VCaP (cell line): ENCODE measurements at regions not wholly inside any gene's neighbourhood (a gene's known extent, or its start where the extent isn't known, plus 50 kb on each side); places are given as distances from the start of the nearest gene placed in this dataset.

ENCODE experiments used
- H3K27ac ChIP-seq: fragments of 450-650 bp; 2 replicates; pipeline ENCODE4 v1.5.1; 2017
- TF ChIP-seq, protein P1 (sequence below): fragments of 450-650 bp; conservative IDR thresholded peaks from 2 replicates; pipeline ENCODE4 v1.5.1; 2017; ENCODE audit warnings: mild to moderate bottlenecking, moderate library complexity

DNA sequence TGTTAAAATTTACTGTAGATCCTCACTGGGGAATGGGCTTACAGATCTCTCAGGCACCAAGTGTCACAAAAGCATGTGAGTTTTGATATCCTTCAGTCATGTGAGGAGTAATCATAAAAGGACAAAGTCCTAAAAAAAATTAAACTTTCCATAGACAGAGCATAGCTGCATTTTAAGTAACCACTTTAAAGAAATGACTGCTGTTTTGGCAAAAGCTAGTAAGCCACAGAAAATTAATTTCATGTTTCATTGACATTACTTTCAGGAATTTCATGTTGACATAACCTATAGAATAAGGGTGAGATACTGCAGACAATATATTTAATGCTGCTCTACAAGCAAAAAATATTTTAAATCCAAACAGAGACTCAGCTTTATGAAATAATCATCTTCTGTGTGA lies 156.3 kb downstream of the LYPLAL1 start:
- no peak overlapping the region for H3K27ac ChIP-seq
- TF ChIP-seq, protein P1, sequence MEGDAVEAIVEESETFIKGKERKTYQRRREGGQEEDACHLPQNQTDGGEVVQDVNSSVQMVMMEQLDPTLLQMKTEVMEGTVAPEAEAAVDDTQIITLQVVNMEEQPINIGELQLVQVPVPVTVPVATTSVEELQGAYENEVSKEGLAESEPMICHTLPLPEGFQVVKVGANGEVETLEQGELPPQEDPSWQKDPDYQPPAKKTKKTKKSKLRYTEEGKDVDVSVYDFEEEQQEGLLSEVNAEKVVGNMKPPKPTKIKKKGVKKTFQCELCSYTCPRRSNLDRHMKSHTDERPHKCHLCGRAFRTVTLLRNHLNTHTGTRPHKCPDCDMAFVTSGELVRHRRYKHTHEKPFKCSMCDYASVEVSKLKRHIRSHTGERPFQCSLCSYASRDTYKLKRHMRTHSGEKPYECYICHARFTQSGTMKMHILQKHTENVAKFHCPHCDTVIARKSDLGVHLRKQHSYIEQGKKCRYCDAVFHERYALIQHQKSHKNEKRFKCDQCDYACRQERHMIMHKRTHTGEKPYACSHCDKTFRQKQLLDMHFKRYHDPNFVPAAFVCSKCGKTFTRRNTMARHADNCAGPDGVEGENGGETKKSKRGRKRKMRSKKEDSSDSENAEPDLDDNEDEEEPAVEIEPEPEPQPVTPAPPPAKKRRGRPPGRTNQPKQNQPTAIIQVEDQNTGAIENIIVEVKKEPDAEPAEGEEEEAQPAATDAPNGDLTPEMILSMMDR = no peak

DNA sequence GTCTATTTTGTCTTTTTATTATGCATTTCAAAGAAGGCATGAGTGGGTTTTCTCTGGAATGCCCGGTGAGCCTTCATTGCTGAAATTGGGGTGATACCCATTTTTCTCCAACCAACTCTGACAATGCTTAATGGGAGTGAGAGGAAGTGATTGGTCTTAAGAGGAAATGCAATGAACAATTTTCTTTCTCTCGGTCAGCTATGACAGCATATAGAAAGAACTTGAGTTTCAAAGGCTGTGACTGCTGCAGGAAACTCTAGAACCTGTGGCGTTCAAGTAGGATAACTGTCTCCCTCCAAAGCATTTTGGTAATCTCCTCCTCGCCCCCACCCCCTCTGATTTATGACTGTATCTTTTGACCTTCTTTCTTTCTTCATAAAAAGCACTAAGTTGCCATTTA lies 155.9 kb downstream of the LYPLAL1 start:
- TF ChIP-seq, protein P1 = no peak
- no peak overlapping the region for H3K27ac ChIP-seq

DNA sequence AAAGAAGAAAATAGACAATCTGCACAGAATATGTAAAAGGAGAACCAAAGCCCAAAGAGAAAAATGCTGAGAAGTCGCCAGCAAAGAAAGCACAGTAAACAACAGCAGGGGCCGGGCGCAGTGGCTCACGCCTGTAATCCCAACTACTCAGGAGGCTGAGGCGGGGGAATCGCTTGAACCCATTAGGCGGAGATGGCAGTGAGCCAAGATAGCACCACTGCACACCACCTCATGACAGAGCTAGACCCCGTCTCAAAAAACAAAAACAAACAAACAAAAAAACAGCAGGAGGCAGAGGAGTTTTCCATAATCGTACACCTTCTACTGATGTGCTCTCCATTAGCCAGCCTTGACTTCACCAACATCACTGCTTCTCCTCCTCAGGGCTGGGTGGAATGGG lies 153.2 kb downstream of the LYPLAL1 start:
- H3K27ac ChIP-seq = no peak overlapping the region
- TF ChIP-seq, protein P1 = no peak

DNA sequence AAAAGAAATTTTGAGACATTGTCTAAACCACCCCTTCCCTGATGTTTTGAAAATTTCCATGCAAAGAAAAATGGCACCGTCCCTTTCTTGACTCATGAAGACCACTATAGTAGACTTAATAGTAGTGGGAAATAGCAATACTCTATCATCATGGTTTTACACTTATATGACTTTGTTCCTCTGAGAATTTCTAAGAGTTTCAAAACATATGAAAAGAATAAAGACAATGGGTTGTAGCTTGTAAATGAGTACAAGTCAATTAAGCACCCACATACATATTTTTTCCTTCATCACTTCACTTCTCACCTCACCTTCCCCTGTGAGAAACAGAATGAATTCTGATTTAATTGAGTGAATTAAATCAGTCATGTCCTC lies 151.7 kb downstream of the LYPLAL1 start:
- no peak overlapping the region for H3K27ac ChIP-seq
- TF ChIP-seq, protein P1 = no peak

DNA sequence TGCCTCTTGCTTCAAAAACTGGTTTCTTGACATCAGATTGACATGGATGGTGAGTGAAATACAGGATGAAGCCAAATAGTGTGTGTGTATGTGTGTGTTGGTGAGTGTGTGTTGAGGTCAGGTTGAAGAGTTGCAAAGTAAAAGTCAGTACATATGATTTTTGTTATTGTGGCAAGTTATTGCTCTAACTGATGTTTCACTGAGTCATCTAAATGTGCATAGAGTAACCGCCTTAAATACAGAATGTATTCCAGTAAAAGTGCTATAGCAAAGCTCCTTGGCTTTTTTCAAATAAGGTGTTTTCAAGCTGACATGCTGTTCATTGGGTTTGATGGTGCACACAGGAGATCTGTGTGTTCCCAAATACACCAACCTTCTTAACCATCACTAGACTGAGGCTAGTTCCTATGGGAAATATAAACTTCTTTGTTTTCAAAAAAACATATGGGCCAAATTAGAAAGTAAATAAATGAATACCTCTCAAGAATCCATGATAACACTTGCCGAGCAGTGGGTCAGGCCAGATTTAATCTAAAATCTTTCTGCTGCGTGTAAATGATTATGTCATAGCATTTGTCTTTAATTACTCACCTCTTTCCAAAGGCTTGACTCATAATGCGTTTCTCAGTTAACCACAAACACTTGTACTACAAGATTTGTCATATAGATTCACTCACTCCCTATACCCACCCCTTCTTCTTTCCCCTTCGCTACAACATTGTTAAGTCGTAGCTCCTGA lies 151.1 kb downstream of the LYPLAL1 start:
- TF ChIP-seq, protein P1 = no peak
- no peak overlapping the region for H3K27ac ChIP-seq

DNA sequence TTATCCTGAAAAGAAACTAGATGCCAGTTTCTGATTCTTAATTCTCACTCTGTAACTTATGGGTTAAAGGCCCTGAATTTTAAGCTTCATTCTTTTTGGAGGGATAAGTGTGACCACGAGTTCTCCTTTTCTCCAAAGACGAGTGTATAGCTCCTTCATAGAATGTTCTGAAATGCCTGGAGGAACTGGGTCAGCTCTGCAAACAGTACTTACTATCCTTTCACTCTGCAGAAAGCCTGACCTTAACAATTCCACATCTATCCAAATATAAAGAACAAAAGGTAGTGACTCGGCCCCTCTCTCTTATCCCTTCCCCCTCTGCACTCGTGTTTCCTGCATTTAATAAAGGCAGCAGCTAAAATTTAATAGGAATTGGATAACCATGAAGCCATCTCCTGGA lies 150.5 kb downstream of the LYPLAL1 start:
- TF ChIP-seq, protein P1 = no peak
- no peak overlapping the region for H3K27ac ChIP-seq

DNA sequence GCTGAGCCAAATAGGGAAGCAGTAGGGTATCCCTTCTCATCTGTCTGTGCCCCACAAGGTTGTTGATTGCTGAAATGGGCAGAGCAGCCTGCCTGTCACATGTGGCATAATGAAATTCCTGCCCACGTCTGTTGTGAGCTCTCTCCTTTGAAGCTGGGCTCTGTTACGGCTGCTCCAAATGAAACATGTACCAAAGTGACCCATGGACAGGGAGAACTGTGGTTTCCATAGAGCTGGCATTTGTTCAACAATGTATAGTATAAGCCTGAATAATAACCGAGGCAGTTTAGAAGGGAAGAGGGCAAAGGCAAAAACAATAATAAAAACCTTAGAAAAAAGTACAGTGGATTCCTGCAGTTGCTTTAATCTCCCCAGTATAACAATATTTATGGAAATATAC lies 149.7 kb downstream of the LYPLAL1 start:
- TF ChIP-seq, protein P1 = no peak
- H3K27ac ChIP-seq = no peak overlapping the region
